HepG2 (cell line): ENCODE measurements at regions not wholly inside any gene's neighbourhood (a gene's known extent, or its start where the extent isn't known, plus 50 kb on each side); places are given as distances from the start of the nearest gene placed in this dataset.
"Not testable (repeated sequence)": the region's sequence is repeated elsewhere in the genome, so short reads cannot be mapped to it uniquely, and the experiment has no call there.

Experiments used
- ATAC-seq: fragments of 200-7000 bp; cut with Tn5 transposase; 3 replicates; pipeline ENCODE4 v1.9.1; 2020; ENCODE audit warnings: mild to moderate bottlenecking, moderate library complexity
- BruUV-seq: library from RNA; stranded (reverse); fragments of 400-500 nt; replicated peaks from 2 replicates; lab custom pipeline; 2021; lab: Mats Ljungman, UMichigan
- CTCF ChIA-PET: fragments of 300-600 bp; formaldehyde crosslinking; extraction: SDS; loops from one replicate; lab custom pipeline; 2021; ENCODE audit warnings: low total read pairs, inconsistent platforms, low intra/inter-chr PET ratio; lab: Yijun Ruan, JAX
- POLR2A ChIA-PET: fragments of 350-600 bp; sonication (Branson Sonifier 250); formaldehyde crosslinking; loops from one replicate; lab custom pipeline; 2020; ENCODE audit warnings: antibody characterized with exemption, inconsistent platforms; lab: Yijun Ruan, JAX
- DNase-seq: peaks from one replicate; pipeline ENCODE4 v3.0.0-alpha.2; 2015; ENCODE audit warnings: low spot score
- FAIRE-seq: peaks from 3 replicates; lab custom pipeline; 2011; peaks lifted over from hg19 to GRCh38; lab: Jason Lieb, UNC
- H2AFZ ChIP-seq: one replicate; pipeline ENCODE4 v1.6.1; 2011; ENCODE audit warnings: low read length, inconsistent platforms
- H3K27ac ChIP-seq: fragments of 300-600 bp; 3 replicates; pipeline ENCODE4 v1.8.0; 2011; ENCODE audit warnings: mixed run types, mild to moderate bottlenecking, mixed read lengths, low read length, inconsistent platforms; ENCODE audit not compliant: insufficient read depth; ENCODE audit errors: extremely low read length
- H3K27me3 ChIP-seq, 2 experiments: fragments of 200-600 bp in 1 of 2; 2 replicates in 1 of 2; 3 replicates in 1 of 2; pipeline versions ENCODE4 v1.6.0 to v1.8.0; 2011; ENCODE audit warnings: low read length in 2 of 2, mild to moderate bottlenecking in 2 of 2, moderate library complexity in 2 of 2, inconsistent platforms in 1 of 2; ENCODE audit not compliant: insufficient read depth in 2 of 2, control insufficient read depth in 1 of 2
- H3K36me3 ChIP-seq, 2 experiments: fragments of 200-600 bp in 1 of 2; replicated peaks in 1 of 2; 2 replicates in 1 of 2; 3 replicates in 1 of 2; pipeline versions ENCODE4 v1.5.1 to v1.8.0; 2011; ENCODE audit warnings: low read length in 2 of 2, inconsistent platforms in 1 of 2; ENCODE audit not compliant: insufficient read depth in 2 of 2, control insufficient read depth in 1 of 2
- H3K4me1 ChIP-seq: 2 replicates; pipeline ENCODE4 v1.5.1; 2012; ENCODE audit warnings: low read length, inconsistent platforms; ENCODE audit not compliant: insufficient read depth
- H3K4me2 ChIP-seq: 2 replicates; pipeline ENCODE4 v1.6.0; 2011; ENCODE audit warnings: low read depth, low read length, inconsistent platforms
- H3K4me3 ChIP-seq, 3 experiments: fragments of 200-600 bp in 1 of 3; sonication (generic), shearing (Covaris generic) in 1 of 3; replicated peaks in 1 of 3; 2 replicates each; pipeline ENCODE4 v1.5.1; 2011 to 2016; ENCODE audit warnings: low read length in 3 of 3, inconsistent platforms in 2 of 3, low read depth in 2 of 3, mild to moderate bottlenecking in 2 of 3, control low read depth in 1 of 3, mixed read lengths in 1 of 3; ENCODE audit not compliant: insufficient read depth in 1 of 3
- H3K79me2 ChIP-seq: one replicate; pipeline ENCODE4 v1.6.1; 2011; ENCODE audit warnings: low read length, inconsistent platforms; ENCODE audit not compliant: insufficient read depth
- H3K9ac ChIP-seq: 2 replicates; pipeline ENCODE4 v1.6.0; 2011; ENCODE audit warnings: mild to moderate bottlenecking, low read depth, low read length, inconsistent platforms; ENCODE audit not compliant: insufficient read depth
- H3K9me3 ChIP-seq: 2 replicates; pipeline ENCODE4 v1.5.1; 2012; ENCODE audit warnings: mild to moderate bottlenecking, low read length
- H4K20me1 ChIP-seq: 2 replicates; pipeline ENCODE4 v1.6.0; 2011; ENCODE audit warnings: inconsistent platforms, mild to moderate bottlenecking, low read length, moderate library complexity; ENCODE audit not compliant: insufficient read depth
- WGBS: methylation state at CpG from one replicate; pipeline ENCODE4 v1.1.6; 2017; ENCODE audit warnings: low lambda C conversion rate; 5-methylcytosine and 5-hydroxymethylcytosine counted together
- in situ Hi-C: cut with HindIII; loops from 2 replicates; pipeline ENCODE4 v1.10.0; 2017; ENCODE audit warnings: low pct_unique_long_range_greater_than_20kb; ENCODE audit not compliant: extremely low pct_ligation_motif_present
- intact Hi-C: fragments of 100-400 bp; cut with micrococcal nuclease; formaldehyde crosslinking; loops from one replicate; pipeline ENCODE4 v1.10.0; 2022; ENCODE audit not compliant: unreplicated experiment

DNA sequence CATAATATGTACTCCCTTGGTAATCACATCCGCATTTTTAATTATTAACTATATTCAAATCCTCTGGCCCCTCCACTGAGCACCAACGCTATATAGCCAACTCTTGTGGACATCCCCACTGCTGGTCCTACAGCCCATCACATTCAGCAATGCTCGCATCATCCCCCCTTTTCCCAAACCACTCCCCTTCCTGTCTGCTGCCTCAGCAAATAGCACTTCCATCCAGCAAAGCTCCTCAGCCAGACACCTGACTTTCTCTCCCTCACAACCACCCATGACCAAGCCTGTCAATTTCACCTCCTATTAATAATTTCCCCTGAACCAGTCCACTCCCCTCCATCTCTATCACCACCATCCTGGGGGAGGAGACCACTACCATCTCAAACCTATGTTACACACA, 65.5 kb upstream of the KIF2A start:
- H3K36me3 ChIP-seq, H3K27ac ChIP-seq, H4K20me1 ChIP-seq, H3K4me2 ChIP-seq, in situ Hi-C loops, H2AFZ ChIP-seq, CTCF ChIA-PET, BruUV-seq, H3K9ac ChIP-seq, FAIRE-seq, H3K9me3 ChIP-seq, H3K27me3 ChIP-seq, DNase-seq, POLR2A ChIA-PET, intact Hi-C loops, ATAC-seq, H3K79me2 ChIP-seq, H3K4me3 ChIP-seq, H3K4me1 ChIP-seq: not testable (repeated sequence)
- 33% methylated on average over 3 of the region's 3 CpGs for WGBS

DNA sequence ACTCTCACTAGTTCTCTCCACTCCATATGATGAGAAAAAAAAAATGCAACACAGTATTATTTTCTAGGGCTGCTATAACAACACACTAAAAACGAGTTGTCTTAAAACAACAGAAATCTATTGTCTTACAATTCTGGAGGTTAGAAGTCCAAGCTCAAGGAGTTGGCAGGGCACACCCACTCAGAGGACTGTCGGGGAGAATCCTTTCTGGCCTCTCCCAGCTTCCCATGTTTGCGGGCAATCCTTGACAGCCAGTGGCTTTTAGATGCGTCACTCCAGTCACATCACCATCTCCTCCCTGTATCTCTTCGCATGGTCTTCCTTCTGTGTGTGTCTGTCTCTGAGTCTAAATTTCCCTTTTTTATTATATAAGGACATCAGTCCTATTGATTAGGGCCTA, 64.0 kb upstream of the KIF2A start:
- H2AFZ ChIP-seq, H3K79me2 ChIP-seq, POLR2A ChIA-PET, H3K27ac ChIP-seq, FAIRE-seq, in situ Hi-C loops, CTCF ChIA-PET, H3K4me2 ChIP-seq, BruUV-seq, H3K9ac ChIP-seq, H3K27me3 ChIP-seq, ATAC-seq, DNase-seq, H3K4me3 ChIP-seq, H3K9me3 ChIP-seq, H3K4me1 ChIP-seq, intact Hi-C loops, H3K36me3 ChIP-seq, H4K20me1 ChIP-seq: not testable (repeated sequence)
- WGBS: 56% methylated on average over 5 of the region's 5 CpGs

DNA sequence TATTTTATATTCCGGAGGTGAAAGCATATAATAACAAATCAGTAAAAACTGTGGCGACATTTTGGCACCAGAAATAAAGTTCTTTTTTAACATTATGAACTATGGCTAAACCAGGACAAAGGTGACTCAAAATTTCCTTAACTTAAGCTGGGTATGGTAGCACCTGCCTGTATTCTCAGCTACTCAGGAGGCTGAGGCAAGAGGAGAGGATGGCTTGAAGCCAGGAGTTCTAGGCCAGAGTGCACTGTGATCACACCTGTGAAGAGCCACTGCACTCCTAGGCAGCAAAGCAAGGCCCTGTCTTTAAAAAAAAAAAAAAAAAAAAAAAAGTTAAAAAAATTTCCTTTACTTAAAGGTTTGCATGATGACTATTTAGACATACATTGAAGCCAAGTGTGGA, 63.0 kb upstream of the KIF2A start:
- FAIRE-seq, H3K27ac ChIP-seq, H3K27me3 ChIP-seq, H3K9ac ChIP-seq, H3K9me3 ChIP-seq, H4K20me1 ChIP-seq, H3K4me3 ChIP-seq, POLR2A ChIA-PET, in situ Hi-C loops, CTCF ChIA-PET, H3K4me2 ChIP-seq, H3K4me1 ChIP-seq, ATAC-seq, H3K79me2 ChIP-seq, DNase-seq, H3K36me3 ChIP-seq, H2AFZ ChIP-seq, intact Hi-C loops, BruUV-seq: not testable (repeated sequence)
- 50% methylated on average over 2 of the region's 2 CpGs for WGBS

DNA sequence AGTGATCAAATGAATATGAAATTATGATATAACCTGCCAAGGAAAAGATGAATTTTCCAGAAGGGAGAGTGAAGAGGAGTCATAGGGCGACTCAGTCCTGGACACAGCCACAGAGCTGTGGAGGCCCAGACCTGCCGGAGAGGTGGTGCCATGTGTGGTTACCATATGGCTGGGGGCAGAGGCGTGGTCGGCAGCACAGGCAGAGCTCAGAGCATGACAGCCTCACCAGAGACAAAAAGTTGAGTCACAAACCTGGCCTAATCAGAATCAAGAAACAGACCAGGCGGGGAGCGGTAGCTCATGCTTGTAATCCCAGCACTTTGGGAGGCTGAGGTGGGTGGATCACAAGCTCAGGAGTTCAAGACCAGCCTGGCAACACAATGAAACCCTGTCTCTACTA, 57.8 kb upstream of the KIF2A start:
- FAIRE-seq, H3K36me3 ChIP-seq, H3K27me3 ChIP-seq, DNase-seq, ATAC-seq, POLR2A ChIA-PET, CTCF ChIA-PET, H3K4me1 ChIP-seq, BruUV-seq, H3K79me2 ChIP-seq, H3K27ac ChIP-seq, in situ Hi-C loops, H4K20me1 ChIP-seq, H3K4me3 ChIP-seq, H3K4me2 ChIP-seq, H3K9me3 ChIP-seq, H2AFZ ChIP-seq, intact Hi-C loops, H3K9ac ChIP-seq: not testable (repeated sequence)
- WGBS: 57% methylated on average over 6 of the region's 6 CpGs
